ENCODE measurements at regions not wholly inside any gene's neighbourhood (a gene's known extent, or its start where the extent isn't known, plus 50 kb on each side); places are given as distances from the start of the nearest gene placed in this dataset.

GRCh38 chr15:70327856-70328678, 230.3 kb upstream of the TLE3 start:
- no peak overlapping the region for H3K9ac ChIP-seq (ENCODE audit: insufficient read depth in 1 of 2, low read depth in 2 of 2, low read length in 2 of 2)
- POLR2A ChIA-PET = no interaction called here
- TF ChIP-seq CEBPZ (IDR thresholded peaks at IDR 0.05; ENCODE audit: borderline replicate concordance, low read depth, low read length) (no peak), ZBTB26 (CRISPR knock-in tag; IDR thresholded peaks at IDR 0.05) (no peak), GTF2B (IDR thresholded peaks at IDR 0.05; ENCODE audit: extremely low read depth, insufficient read length) (no peak), ZNF318 (IDR thresholded peaks at IDR 0.05; ENCODE audit: borderline replicate concordance in 1 of 2, low read depth in 1 of 2) (no peak), FOXJ2 (tag; IDR thresholded peaks at IDR 0.05) (no peak), U2AF2 (optimal IDR thresholded peaks at IDR 0.05; ENCODE audit: low read depth, low read length) (no peak), HDAC8 (tag; IDR thresholded peaks at IDR 0.05) (no peak)

More at GRCh38 chr15:70327856-70328678, 230.3 kb upstream of the TLE3 start:
- no peaks in the 10 kb centered on the region for H4K20me1 ChIP-seq (replicated peaks; ENCODE audit: control insufficient read depth, insufficient read depth, low read length)
- CTCF ChIA-PET (ENCODE audit: low intra/inter-chr PET ratio) = no interaction called here
- H3K4me1 ChIP-seq (replicated peaks in 1 of 2; ENCODE audit: control insufficient read depth in 2 of 2, insufficient read depth in 2 of 2, low read length in 2 of 2) = no peaks in the 10 kb centered on the region
- H3K79me2 ChIP-seq (ENCODE audit: control insufficient read depth, insufficient read depth, low read length) = no peaks in the 10 kb centered on the region
- no peak overlapping the region for H3K27ac ChIP-seq (ENCODE audit: extremely low read depth, low read depth, low read length)
- DNase-seq (ENCODE audit: extremely low read depth in 1 of 4, low spot score in 3 of 4) (no peak), FAIRE-seq (no peak), ATAC-seq (no peak)
- no peak overlapping the region for H3K4me3 ChIP-seq
- no peak overlapping the region for H2AFZ ChIP-seq (ENCODE audit: low read depth, low read length)
- in situ Hi-C loops (cut with MboI) = no loop called here
- 6% methylated on average over 6 of the region's 8 CpGs for WGBS (ENCODE audit: insufficient coverage, low coverage, missing lambda C conversion rate)
- peaks cover 9 to 33% of the 10 kb centered on the region in 2 experiments for H3K27me3 ChIP-seq (ENCODE audit: control insufficient read depth in 2 of 2, insufficient read depth in 2 of 2, low read length in 2 of 2)
- BruUV-seq (replicated peaks) = no TSS peak
- no peaks in the 10 kb centered on the region for H3K36me3 ChIP-seq (ENCODE audit: control insufficient read depth, insufficient read depth, low read length)
- no peaks in the 10 kb centered on the region for H3K9me1 ChIP-seq (ENCODE audit: control insufficient read depth, insufficient read depth, low read length)
- no peaks in the 10 kb centered on the region for H3K9me3 ChIP-seq (replicated peaks; ENCODE audit: control insufficient read depth, insufficient read depth, low read depth, low read length)
- no peak overlapping the region for H3K4me2 ChIP-seq (ENCODE audit: insufficient read depth, low read length)
- intact Hi-C loops (cut with micrococcal nuclease) = no loop called here
